ENCODE measurements at regions not wholly inside any gene's neighbourhood (a gene's known extent, or its start where the extent isn't known, plus 50 kb on each side); places are given as distances from the start of the nearest gene placed in this dataset.

- H3K4me3 ChIP-seq: no peak overlapping the region
- H3K27ac ChIP-seq: no peak overlapping the region
Measured at GRCh38 chr13:111886217-111886945, 180.6 kb upstream of the SOX1 start.

GRCh38 chr13:111893071-111893606, 173.8 kb upstream of the SOX1 start:
- H3K27ac ChIP-seq: peak overlapping the region in 5 of 21 experiments; percentile 12 to 67 (median 47)
- no peak overlapping the region for H3K4me3 ChIP-seq

GRCh38 chr13:111893607-111894443, 173.1 kb upstream of the SOX1 start:
- Histone ChIP-seq H3K4me3 (no peak overlapping the region), H3K27ac (peak overlapping the region in 5 of 21 experiments; percentile 12 to 67 (median 47))

- Histone ChIP-seq H3K4me3 (no peak overlapping the region), H3K27ac (no peak overlapping the region)
Measured at GRCh38 chr13:111895896-111896821, 170.8 kb upstream of the SOX1 start.

- H3K4me3 ChIP-seq: no peak overlapping the region
- H3K27ac ChIP-seq: no peak overlapping the region
Measured at GRCh38 chr13:111897178-111897845, 169.6 kb upstream of the SOX1 start.

GRCh38 chr13:111897846-111898215, 169.1 kb upstream of the SOX1 start:
- Histone ChIP-seq H3K4me3 (no peak overlapping the region), H3K27ac (no peak overlapping the region)

GRCh38 chr13:111898956-111899713, 167.8 kb upstream of the SOX1 start:
- Histone ChIP-seq H3K4me3 (no peak overlapping the region), H3K27ac (no peak overlapping the region)

GRCh38 chr13:111899714-111900389, 167.1 kb upstream of the SOX1 start:
- no peak overlapping the region for H3K4me3 ChIP-seq
- no peak overlapping the region for H3K27ac ChIP-seq

- Histone ChIP-seq H3K4me3 (no peak overlapping the region), H3K27ac (no peak overlapping the region)
Measured at GRCh38 chr13:111900390-111901131, 166.4 kb upstream of the SOX1 start.

GRCh38 chr13:111901267-111901915, 165.6 kb upstream of the SOX1 start:
- Histone ChIP-seq H3K27ac (no peak overlapping the region), H3K4me3 (no peak overlapping the region)

GRCh38 chr13:111902726-111903125, 164.2 kb upstream of the SOX1 start:
- Histone ChIP-seq H3K27ac (no peak overlapping the region), H3K4me3 (no peak overlapping the region)

- no peak overlapping the region for H3K4me3 ChIP-seq
- H3K27ac ChIP-seq: no peak overlapping the region
Measured at GRCh38 chr13:111903143-111903542, 163.8 kb upstream of the SOX1 start.

GRCh38 chr13:111904166-111904565, 162.8 kb upstream of the SOX1 start:
- no peak overlapping the region for H3K4me3 ChIP-seq

GRCh38 chr13:111904701-111905608, 162.0 kb upstream of the SOX1 start:
- no peak overlapping the region for H3K27ac ChIP-seq
- H3K4me3 ChIP-seq: no peak overlapping the region

More at GRCh38 chr13:111904166-111904565, 162.8 kb upstream of the SOX1 start:
- no peak overlapping the region for H3K27ac ChIP-seq

GRCh38 chr13:111905609-111905945, 161.4 kb upstream of the SOX1 start:
- no peak overlapping the region for H3K4me3 ChIP-seq
- H3K27ac ChIP-seq: no peak overlapping the region

GRCh38 chr13:111906306-111906705, 160.6 kb upstream of the SOX1 start:
- no peak overlapping the region for H3K4me3 ChIP-seq
- no peak overlapping the region for H3K27ac ChIP-seq

All from skin epidermis (tissue), 12 donors.